ENCODE measurements at regions not wholly inside any gene's neighbourhood (a gene's known extent, or its start where the extent isn't known, plus 50 kb on each side); places are given as distances from the start of the nearest gene placed in this dataset.
"Not testable (repeated sequence)": the region's sequence is repeated elsewhere in the genome, so short reads cannot be mapped to it uniquely, and the experiment has no call there.

DNA sequence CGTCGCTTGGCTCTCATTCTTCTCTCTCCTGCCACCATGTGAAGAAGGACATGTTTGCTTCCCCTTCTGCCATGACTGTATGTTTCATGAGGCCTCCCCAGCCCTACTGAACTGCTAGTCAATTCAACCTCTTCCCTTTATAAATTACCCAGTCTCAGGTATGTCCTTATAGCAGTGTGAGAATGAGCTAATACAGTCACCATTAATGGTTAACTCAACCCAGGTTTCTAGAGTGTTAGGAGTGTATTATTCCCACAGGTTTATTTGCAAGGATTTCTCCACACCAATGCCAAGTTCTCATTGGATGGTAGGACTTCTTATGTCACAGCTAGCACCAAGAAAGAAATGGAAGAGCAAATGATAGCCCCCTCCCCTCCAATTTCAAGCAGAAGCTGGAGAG, 71.9 kb downstream of the DYNAP start:
- no peak for DNase-seq

DNA sequence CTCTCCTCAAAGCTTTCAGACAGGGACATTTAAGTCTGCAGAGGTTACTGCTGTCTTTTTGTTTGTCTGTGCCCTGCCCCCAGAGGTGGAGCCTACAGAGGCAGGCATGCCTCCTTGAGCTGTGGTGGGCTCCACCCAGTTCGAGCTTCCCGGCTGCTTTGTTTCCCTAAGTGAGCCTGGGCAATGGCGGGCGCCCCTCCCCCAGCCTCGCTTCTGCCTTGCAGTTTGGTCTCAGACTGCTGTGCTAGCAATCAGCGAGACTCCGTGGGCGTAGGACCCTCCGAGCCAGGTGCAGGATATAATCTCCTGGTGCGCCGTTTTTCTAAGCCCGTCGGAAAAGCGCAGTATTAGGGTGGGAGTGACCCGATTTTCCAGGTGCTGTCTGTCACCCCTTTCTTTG, 78.7 kb downstream of the DYNAP start:
- not testable (repeated sequence) for DNase-seq

GRCh38 chr18:54671291-54671881, 80.3 kb downstream of the DYNAP start:
- DNase-seq: no peak

- DNase-seq: no peak
Observed at GRCh38 chr18:54672109-54672508, 81.1 kb downstream of the DYNAP start.

DNA sequence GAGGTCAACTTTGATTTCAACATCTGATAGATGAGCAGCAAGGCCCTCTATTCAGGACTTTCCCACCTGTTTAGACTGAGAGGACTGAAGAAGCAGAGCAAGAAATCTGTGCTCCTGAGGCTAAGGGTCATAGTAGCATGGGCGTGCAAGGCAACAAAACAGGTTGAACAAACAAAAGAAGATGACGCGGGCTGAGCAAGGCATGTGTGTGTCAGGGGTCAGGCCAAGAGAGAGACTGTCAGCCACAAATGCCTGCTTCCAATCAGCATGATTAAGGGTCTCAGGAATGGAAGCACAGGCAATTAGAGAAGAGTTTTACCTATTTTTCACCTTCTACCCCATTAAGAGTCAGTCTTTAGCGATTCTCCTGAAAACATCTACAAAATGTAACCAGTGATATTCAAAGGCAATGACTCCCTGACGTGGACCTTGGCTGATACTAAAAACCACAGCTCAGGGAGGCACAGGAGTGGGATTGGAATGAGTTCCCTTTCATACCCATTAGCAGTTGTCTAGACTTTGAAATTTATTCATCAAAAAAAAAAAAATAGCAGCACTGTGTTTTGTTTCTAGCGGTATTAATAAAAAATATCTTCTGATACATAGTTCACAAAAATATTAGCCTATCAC, 81.9 kb downstream of the DYNAP start:
- DNase-seq: no peak

- no peak for DNase-seq
Observed at GRCh38 chr18:54673936-54674335, 82.9 kb downstream of the DYNAP start.

GRCh38 chr18:54675076-54675475, 84.0 kb downstream of the DYNAP start:
- DNase-seq: no peak

DNA sequence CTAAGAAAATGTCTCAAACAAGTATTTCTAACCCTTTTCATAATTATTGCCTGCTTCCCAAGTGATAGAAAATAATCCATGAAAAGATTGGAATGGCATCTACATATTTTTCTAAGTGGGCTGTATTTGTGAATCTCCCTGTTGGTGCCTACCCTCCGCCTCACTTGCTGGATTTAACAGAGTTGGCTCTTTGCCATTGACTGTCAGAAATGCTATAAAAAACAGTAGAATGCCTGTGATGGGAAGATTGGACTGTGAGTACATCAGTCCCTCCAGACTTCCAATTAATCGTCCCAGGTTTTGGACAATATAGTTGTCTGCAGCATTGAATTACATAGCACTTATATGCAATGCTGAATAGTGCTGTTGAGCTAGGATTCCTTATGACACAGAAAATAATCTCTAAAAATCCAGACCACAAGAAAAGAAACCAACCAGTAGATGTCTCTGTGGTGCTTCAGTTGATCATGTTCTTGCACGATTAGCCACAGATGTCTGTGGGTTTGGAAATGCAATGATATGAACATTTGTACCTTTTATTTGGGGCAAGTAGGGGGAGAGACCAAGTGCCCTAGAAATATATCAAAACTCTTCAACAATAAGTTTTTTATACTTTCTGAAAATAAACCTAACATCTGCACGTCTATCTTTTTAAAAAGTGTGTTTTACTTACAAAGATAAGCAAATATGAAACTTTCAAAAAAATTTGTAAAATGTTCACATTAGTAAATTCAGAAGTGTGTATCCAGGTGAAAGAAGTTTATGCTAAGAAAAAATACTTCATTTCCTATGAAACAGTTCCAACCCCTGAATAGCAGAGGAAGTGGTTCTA, 88.5 kb downstream of the DYNAP start:
- DNase-seq: no peak

DNA sequence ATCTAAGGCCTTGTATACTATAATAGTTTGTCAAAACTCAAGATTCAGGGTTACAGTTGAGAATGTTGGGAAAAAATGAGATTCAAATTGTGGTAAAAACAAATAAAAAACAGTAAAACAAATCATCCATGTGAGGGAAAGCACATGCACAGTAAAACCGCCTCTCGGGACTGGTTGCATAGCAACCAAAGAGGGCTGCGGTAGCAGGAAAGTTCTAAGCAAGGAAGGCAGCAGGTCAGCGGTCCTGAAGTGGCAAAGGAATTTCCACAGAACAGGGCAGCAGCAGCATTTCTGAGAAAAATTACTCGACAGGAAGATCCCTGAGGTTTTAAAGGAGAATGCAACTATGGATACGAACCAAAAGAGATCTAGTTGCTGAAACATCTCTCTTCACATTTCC, 93.7 kb downstream of the DYNAP start:
- no peak for DNase-seq

DNA sequence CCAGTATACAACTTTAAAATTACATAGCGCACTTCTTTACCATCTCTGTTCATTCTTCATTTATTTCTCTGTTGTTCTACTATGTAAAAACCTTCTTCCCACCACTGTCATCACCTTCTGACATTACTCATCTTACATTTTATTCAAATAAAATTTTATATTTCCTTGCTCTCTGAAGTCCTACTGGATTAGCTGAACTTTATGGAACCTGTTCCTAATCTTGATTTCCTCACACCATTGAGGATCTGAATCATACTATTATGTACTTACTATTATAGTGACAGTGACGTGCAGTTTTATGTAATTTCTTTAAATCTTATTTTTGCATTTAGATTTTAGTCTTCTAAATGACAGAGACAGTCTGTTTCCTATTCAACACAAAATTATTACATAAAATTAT, 98.3 kb downstream of the DYNAP start:
- DNase-seq: no peak

- DNase-seq: no peak
Observed at GRCh38 chr18:54690198-54690597, 99.2 kb downstream of the DYNAP start.

GRCh38 chr18:54692463-54692862, 101.4 kb downstream of the DYNAP start:
- no peak for DNase-seq

- DNase-seq: no peak
Observed at GRCh38 chr18:54696616-54697293, 105.7 kb downstream of the DYNAP start.

DNA sequence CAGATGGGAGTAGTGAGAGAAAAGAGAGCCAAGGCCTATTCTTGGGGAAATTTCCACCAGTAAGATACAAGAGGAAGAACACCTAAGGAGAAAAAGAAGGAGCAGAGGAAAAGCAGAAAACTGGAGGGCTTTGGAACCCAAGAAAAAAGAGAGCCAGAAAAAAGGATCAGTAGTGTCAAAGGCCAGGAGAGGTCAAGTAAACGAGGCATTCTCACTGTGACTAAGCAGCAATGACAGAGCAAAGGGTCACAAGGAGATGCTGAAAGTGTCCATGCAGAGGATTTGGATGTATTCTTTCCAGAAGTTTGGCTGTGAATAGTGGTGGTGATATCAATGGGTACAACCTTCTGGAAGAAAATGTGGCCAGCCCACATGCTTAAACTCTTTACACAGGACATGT, 109.5 kb downstream of the DYNAP start:
- no peak for DNase-seq

DNA sequence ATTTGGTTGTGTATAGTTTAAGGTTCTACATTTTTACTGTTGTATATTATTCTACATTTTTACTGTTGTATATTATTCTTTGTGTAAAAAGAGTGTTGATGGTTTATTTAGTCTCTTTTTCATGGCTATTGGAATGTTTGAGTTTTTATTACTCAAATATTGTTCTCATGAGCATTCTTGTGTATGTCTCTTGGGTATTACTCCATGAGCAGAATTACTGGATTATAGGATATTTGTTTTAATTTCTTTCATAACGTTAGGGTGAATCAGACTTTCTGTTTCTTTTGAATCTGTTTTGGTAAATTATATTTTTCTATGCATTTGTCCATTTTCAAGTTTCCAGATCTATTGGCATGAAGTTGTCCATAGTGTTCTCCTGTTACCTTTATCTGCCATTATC, 111.6 kb downstream of the DYNAP start:
- no peak for DNase-seq

GRCh38 chr18:54710074-54710899, 118.0 kb upstream of the RAB27B start:
- no peak for DNase-seq

DNA sequence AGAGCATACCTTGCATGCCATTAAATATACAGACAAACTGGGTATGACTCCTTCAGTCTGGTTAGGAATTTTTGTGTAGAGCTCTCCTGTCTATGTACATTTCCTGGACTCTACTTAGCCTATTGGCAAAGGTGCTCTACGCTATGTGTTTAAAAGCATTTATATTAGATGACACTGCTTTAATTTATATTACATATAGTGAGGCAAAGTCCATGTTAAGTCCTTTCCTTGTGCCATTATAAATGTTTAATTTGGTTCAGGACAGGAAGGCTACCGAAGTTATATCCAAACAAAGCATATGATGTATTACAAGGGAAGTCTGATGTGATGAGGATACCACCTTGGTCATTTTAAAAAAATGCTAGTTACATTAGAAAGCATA, 117.4 kb upstream of the RAB27B start:
- DNase-seq: no peak

DNA sequence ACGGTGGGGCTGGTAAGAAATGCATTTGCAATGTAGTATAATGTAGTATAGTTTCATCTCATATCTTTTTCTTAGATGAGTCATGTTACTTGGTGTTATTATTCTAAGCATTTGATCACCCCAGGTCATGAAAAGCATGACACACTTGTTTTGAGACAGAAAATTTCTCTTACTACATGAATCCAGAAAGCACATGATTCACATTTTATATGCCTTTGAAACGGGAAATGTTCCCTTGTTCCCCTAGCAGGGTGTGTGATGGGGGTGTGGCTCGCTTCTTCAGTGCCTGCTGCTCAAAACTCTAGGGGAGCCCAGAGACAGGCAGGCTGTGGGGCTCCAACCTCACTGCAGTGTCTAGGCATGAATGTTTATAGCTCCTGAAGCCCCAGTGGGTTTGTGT, 116.0 kb upstream of the RAB27B start:
- DNase-seq: no peak

GRCh38 chr18:54712758-54713157, 115.5 kb upstream of the RAB27B start:
- DNase-seq: no peak

- no peak for DNase-seq
Observed at GRCh38 chr18:54713386-54713785, 114.9 kb upstream of the RAB27B start.

- no peak for DNase-seq
Observed at GRCh38 chr18:54714851-54715250, 113.4 kb upstream of the RAB27B start.

GRCh38 chr18:54716586-54716985, 111.7 kb upstream of the RAB27B start:
- no peak for DNase-seq

All from NCI-H187 treated with DMSO at 0.1 percent for 48 hours (cell line).